ENCODE measurements at regions not wholly inside any gene's neighbourhood (a gene's known extent, or its start where the extent isn't known, plus 50 kb on each side); places are given as distances from the start of the nearest gene placed in this dataset.

DNA sequence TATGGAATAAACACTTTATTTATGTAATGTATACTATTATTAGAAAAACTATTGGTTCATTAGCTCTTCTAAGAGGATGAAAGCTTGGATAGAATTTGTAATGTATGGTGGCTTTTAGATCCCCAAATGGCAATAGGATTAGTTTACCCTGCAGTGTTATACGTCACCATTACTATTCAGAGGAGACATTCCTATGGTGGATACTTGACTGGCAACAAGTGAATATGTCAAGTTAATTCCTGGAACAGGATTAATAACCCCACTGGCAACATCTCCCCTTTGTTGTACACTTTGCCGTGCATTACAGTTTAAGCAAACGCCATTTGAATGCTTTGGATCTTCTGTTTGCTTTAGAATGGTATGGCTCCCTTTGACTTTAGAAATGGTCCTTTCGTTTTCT, 420.3 kb downstream of the FAM47B start:
- no peak for TF ChIP-seq POLR2A (IDR thresholded peaks at IDR 0.05; ENCODE audit: low read depth, low read length)
- no peak for TF ChIP-seq TAF1 (IDR thresholded peaks at IDR 0.05; ENCODE audit: borderline replicate concordance, low read depth, low read length)
- no peak for TF ChIP-seq POLR2AphosphoS5 (IDR thresholded peaks at IDR 0.05; ENCODE audit: low read depth, low read length)
